ENCODE measurements at regions not wholly inside any gene's neighbourhood (a gene's known extent, or its start where the extent isn't known, plus 50 kb on each side); places are given as distances from the start of the nearest gene placed in this dataset.
"Not testable (repeated sequence)": the region's sequence is repeated elsewhere in the genome, so short reads cannot be mapped to it uniquely, and the experiment has no call there.

DNA sequence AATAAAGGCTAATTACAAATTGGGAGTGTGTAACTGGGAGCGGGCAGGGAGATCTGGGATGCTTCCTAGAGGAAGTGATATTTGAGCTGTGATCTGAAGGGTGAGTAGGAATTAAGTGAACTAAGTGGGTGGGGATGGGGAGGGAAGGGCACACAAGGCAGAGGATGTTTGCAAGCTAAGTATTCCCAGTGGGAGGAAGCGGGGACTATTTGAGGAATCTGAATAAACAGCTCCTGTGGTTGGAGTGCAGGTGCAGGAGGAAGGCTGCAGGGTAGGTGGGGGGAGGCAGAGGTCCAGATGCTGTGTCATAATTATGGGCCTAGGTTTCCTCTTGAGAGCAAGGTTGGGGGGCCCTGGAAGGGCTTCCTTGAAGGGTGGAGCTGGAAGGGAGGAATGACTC is 102.1 kb upstream of the HS3ST2 start:
- Histone ChIP-seq H3K36me3 (replicated peaks in 1 of 2; ENCODE audit: control insufficient read depth in 1 of 2, insufficient read depth in 2 of 2, low read length in 1 of 2) (no peaks in the 10 kb centered on the region), H3K9ac (no peak overlapping the region), H3F3A (replicated peaks; ENCODE audit: insufficient read depth) (no peaks in the 10 kb centered on the region), H3K79me2 (ENCODE audit: insufficient read depth) (no peaks in the 10 kb centered on the region), H3K4me1 (ENCODE audit: control insufficient read depth in 1 of 2, insufficient read depth in 2 of 2, low read depth in 1 of 2, low read length in 1 of 2) (no peaks in the 10 kb centered on the region), H3K4me2 (no peak overlapping the region), H3K9me3 (no peaks in the 10 kb centered on the region), H3K27me3 (ENCODE audit: insufficient read depth) (no peaks in the 10 kb centered on the region), H3K4me3 (ENCODE audit: low read depth in 2 of 2, low read length in 1 of 2) (no peak overlapping the region), H4K20me1 (ENCODE audit: insufficient read depth) (no peaks in the 10 kb centered on the region), H2AFZ (ENCODE audit: low read depth) (no peak overlapping the region), H3K9me2 (no peaks in the 10 kb centered on the region), H3K27ac (ENCODE audit: low read depth in 2 of 2, low read length in 1 of 2) (no peak overlapping the region)
- POLR2A ChIA-PET = no interaction called here
- 51% methylated on average over 2 of the region's 2 CpGs for WGBS (ENCODE audit: low lambda C conversion rate)
- DNase-seq = no peak
- TF ChIP-seq EZH2phosphoT487 (IDR thresholded peaks at IDR 0.05; ENCODE audit: borderline replicate concordance, low read depth) = no peak
- TF ChIP-seq NRF1 (IDR thresholded peaks at IDR 0.05; ENCODE audit: low read depth, low read length) = no peak
- no peak for TF ChIP-seq RAD21 (IDR thresholded peaks at IDR 0.05; ENCODE audit: low read length)
- no peak for TF ChIP-seq GATA2 (CRISPR knock-in tag; IDR thresholded peaks at IDR 0.05)
- TF ChIP-seq MEF2A (IDR thresholded peaks at IDR 0.05; ENCODE audit: borderline replicate concordance, low read depth) = no peak
- TF ChIP-seq ELF1 (IDR thresholded peaks at IDR 0.05) = no peak
- TF ChIP-seq TAF1 (IDR thresholded peaks at IDR 0.05; ENCODE audit: borderline replicate concordance, low read depth, low read length) = no peak
- CTCF ChIA-PET = interaction anchor here (1.0 kb wide), 1 partner anchor 265 kb away, joined by 3 read pairs; no protein-coding TSS in a partner anchor

DNA sequence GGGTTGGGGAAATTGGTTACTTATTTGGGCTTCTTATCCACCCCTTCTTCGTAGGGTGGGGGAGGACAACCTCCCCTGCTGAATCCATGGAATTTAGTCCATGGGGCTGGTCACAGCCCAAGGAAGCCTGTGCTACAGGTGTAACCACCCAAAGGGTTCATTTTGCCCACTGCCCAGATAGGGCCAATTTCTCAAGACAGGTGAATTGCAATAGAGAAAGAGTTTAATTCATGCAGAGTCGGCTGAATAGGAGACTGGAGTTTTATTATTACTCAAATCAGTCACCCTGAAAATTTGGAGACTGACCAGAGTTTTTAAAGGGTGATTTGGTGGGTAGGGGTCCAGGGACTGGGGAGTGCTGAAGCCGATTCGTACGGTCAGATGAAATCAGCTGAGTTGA is 101.5 kb upstream of the HS3ST2 start:
- Histone ChIP-seq H3K9ac (no peak overlapping the region), H3K4me1 (ENCODE audit: control insufficient read depth in 1 of 2, insufficient read depth in 2 of 2, low read depth in 1 of 2, low read length in 1 of 2) (no peaks in the 10 kb centered on the region), H3K9me2 (no peaks in the 10 kb centered on the region), H4K20me1 (ENCODE audit: insufficient read depth) (no peaks in the 10 kb centered on the region), H3K79me2 (ENCODE audit: insufficient read depth) (no peaks in the 10 kb centered on the region), H3K4me3 (ENCODE audit: low read depth in 2 of 2, low read length in 1 of 2) (no peak overlapping the region), H3K27me3 (ENCODE audit: insufficient read depth) (no peaks in the 10 kb centered on the region), H3K4me2 (no peak overlapping the region), H3F3A (replicated peaks; ENCODE audit: insufficient read depth) (no peaks in the 10 kb centered on the region), H3K27ac (ENCODE audit: low read depth in 2 of 2, low read length in 1 of 2) (no peak overlapping the region), H2AFZ (ENCODE audit: low read depth) (no peak overlapping the region), H3K36me3 (replicated peaks in 1 of 2; ENCODE audit: control insufficient read depth in 1 of 2, insufficient read depth in 2 of 2, low read length in 1 of 2) (no peaks in the 10 kb centered on the region), H3K9me3 (no peaks in the 10 kb centered on the region)
- WGBS (ENCODE audit: low lambda C conversion rate) = 31% methylated on average over 5 of the region's 5 CpGs
- ChIA-PET CTCF (interaction anchor here (0.8 kb wide), 1 partner anchor 9 kb away, joined by 3 read pairs; no protein-coding TSS in a partner anchor), POLR2A (no interaction called here)
- no peak for DNase-seq
- TF ChIP-seq, protein P1, sequence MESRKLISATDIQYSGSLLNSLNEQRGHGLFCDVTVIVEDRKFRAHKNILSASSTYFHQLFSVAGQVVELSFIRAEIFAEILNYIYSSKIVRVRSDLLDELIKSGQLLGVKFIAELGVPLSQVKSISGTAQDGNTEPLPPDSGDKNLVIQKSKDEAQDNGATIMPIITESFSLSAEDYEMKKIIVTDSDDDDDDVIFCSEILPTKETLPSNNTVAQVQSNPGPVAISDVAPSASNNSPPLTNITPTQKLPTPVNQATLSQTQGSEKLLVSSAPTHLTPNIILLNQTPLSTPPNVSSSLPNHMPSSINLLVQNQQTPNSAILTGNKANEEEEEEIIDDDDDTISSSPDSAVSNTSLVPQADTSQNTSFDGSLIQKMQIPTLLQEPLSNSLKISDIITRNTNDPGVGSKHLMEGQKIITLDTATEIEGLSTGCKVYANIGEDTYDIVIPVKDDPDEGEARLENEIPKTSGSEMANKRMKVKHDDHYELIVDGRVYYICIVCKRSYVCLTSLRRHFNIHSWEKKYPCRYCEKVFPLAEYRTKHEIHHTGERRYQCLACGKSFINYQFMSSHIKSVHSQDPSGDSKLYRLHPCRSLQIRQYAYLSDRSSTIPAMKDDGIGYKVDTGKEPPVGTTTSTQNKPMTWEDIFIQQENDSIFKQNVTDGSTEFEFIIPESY (IDR thresholded peaks at IDR 0.05; ENCODE audit: borderline replicate concordance, low read depth) = no peak
- TF ChIP-seq TEAD4 (IDR thresholded peaks at IDR 0.05; ENCODE audit: borderline replicate concordance, insufficient read depth) = no peak
- TF ChIP-seq, protein P2, sequence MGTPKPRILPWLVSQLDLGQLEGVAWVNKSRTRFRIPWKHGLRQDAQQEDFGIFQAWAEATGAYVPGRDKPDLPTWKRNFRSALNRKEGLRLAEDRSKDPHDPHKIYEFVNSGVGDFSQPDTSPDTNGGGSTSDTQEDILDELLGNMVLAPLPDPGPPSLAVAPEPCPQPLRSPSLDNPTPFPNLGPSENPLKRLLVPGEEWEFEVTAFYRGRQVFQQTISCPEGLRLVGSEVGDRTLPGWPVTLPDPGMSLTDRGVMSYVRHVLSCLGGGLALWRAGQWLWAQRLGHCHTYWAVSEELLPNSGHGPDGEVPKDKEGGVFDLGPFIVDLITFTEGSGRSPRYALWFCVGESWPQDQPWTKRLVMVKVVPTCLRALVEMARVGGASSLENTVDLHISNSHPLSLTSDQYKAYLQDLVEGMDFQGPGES (IDR thresholded peaks at IDR 0.05; ENCODE audit: low read depth, low read length) = no peak
- TF ChIP-seq NFIC (IDR thresholded peaks at IDR 0.05; ENCODE audit: borderline replicate concordance) = no peak
- TF ChIP-seq, protein P3, sequence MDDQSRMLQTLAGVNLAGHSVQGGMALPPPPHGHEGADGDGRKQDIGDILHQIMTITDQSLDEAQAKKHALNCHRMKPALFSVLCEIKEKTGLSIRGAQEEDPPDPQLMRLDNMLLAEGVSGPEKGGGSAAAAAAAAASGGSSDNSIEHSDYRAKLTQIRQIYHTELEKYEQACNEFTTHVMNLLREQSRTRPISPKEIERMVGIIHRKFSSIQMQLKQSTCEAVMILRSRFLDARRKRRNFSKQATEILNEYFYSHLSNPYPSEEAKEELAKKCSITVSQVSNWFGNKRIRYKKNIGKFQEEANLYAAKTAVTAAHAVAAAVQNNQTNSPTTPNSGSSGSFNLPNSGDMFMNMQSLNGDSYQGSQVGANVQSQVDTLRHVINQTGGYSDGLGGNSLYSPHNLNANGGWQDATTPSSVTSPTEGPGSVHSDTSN (IDR thresholded peaks at IDR 0.05) = no peak

DNA sequence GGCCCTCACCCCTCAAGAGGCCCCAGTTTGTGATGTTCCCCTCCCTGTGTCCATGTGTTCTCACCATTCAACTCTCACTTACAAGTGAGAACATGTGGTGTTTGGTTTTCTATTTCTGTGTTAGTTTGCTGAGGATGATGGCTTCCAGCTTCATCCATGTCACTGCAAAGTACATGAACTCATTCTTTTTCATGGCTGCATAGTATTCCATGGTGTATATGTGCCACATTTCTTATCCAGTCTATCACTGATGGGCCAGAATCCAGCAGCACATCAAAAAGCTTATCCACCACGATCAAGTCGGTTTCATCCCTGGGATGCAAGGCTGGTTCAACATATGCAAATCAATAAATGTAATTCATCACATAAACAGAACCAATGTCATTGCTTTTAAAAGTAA is 95.4 kb upstream of the HS3ST2 start:
- H3K9ac ChIP-seq; H3K27ac ChIP-seq (ENCODE audit: low read depth in 2 of 2, low read length in 1 of 2); H3K9me3 ChIP-seq; H3K36me3 ChIP-seq (replicated peaks in 1 of 2; ENCODE audit: control insufficient read depth in 1 of 2, insufficient read depth in 2 of 2, low read length in 1 of 2); H3K4me3 ChIP-seq (ENCODE audit: low read depth in 2 of 2, low read length in 1 of 2); H3K79me2 ChIP-seq (ENCODE audit: insufficient read depth); H3K9me2 ChIP-seq; H3F3A ChIP-seq (replicated peaks; ENCODE audit: insufficient read depth); H3K4me2 ChIP-seq; POLR2A ChIA-PET; H2AFZ ChIP-seq (ENCODE audit: low read depth); H3K27me3 ChIP-seq (ENCODE audit: insufficient read depth); H4K20me1 ChIP-seq (ENCODE audit: insufficient read depth); DNase-seq: not testable (repeated sequence)
- 11% methylated on average over 2 of the region's 2 CpGs for WGBS (ENCODE audit: low lambda C conversion rate)
- H3K4me1 ChIP-seq (ENCODE audit: control insufficient read depth in 1 of 2, insufficient read depth in 2 of 2, low read depth in 1 of 2, low read length in 1 of 2) = peaks cover 0 to 12% of the 10 kb centered on the region in 2 experiments; a peak in 1 of 4 replicates
- CTCF ChIA-PET = interaction anchor here (1.5 kb wide), 1 partner anchor 12 kb away, joined by 3 read pairs; no protein-coding TSS in a partner anchor

Measured in SK-N-SH (cell line).